Sigmoid colon (tissue), 6 donors: ENCODE measurements at regions not wholly inside any gene's neighbourhood (a gene's known extent, or its start where the extent isn't known, plus 50 kb on each side); places are given as distances from the start of the nearest gene placed in this dataset.
A peak's percentile ranks its signal among the peaks of the same experiment; 100 is the strongest.

Experiments used
- DNase-seq: peaks from one replicate; pipeline ENCODE4 v3.0.0-alpha.2; 2019
- H3K27ac ChIP-seq, 4 donors: fragments of 200-600 bp; sonication (generic); one replicate each; pipeline ENCODE4 v1.5.1; 2016 to 2019; ENCODE audit warnings: mild to moderate bottlenecking in 1 of 4
- H3K27me3 ChIP-seq, 3 donors: fragments of 200-600 bp; sonication (generic); one replicate each; pipeline ENCODE4 v1.5.1; 2019; ENCODE audit warnings: mild to moderate bottlenecking in 1 of 3
- H3K36me3 ChIP-seq, 4 donors: fragments of 200-600 bp; sonication (generic); one replicate each; pipeline ENCODE4 v1.5.1; 2016 to 2019
- H3K4me1 ChIP-seq, 4 donors: fragments of 200-600 bp; sonication (generic); one replicate each; pipeline ENCODE4 v1.5.1; 2017 to 2019
- H3K4me3 ChIP-seq, 4 donors: fragments of 200-600 bp; sonication (generic); one replicate each; pipeline ENCODE4 v1.5.1; 2017 to 2019; ENCODE audit warnings: mild to moderate bottlenecking in 2 of 4, moderate library complexity in 1 of 4
- H3K9me3 ChIP-seq, 4 donors: fragments of 200-600 bp in 3 of 4; sonication (generic) in 3 of 4; one replicate each; pipeline versions ENCODE4 v1.5.1 to v1.6.1; 2013 to 2019
- CTCF ChIP-seq, 4 experiments: fragments of 450-650 bp in 3 of 4; fragments of 200-600 bp in 1 of 4; IDR thresholded peaks; one replicate each; pipeline ENCODE4 v1.5.1; 2016 to 2019; ENCODE audit warnings: antibody characterized with exemption in 4 of 4, mild to moderate bottlenecking in 3 of 4, moderate library complexity in 2 of 4
- EP300 ChIP-seq, 4 donors: sonication (generic); formaldehyde crosslinking; IDR thresholded peaks; one replicate each; pipeline ENCODE4 v1.6.1; 2017; ENCODE audit warnings: antibody characterized with exemption in 4 of 4
- POLR2A ChIP-seq, 2 donors: fragments of 450-650 bp; IDR thresholded peaks; one replicate each; pipeline ENCODE4 v1.6.1; 2016; ENCODE audit warnings: antibody characterized with exemption in 2 of 2, mild to moderate bottlenecking in 2 of 2, moderate library complexity in 2 of 2
- POLR2AphosphoS5 ChIP-seq, 4 donors: sonication (generic); formaldehyde crosslinking; IDR thresholded peaks; one replicate each; pipeline ENCODE4 v1.6.1; 2017; ENCODE audit warnings: antibody characterized with exemption in 4 of 4
- WGBS, 2 donors: extraction: QIAGEN DNeasy Blood & Tissue Kit; methylation state at CpG; one replicate each; pipeline ENCODE4 v1.1.7; 2013; 5-methylcytosine and 5-hydroxymethylcytosine counted together
- intact Hi-C: fragments of 100-400 bp; cut with DNase I; formaldehyde crosslinking; loops from one replicate; pipeline ENCODE4 v1.15.1; 2023
- donor health status: healthy with polysubstance abuse.
- donor health status: healthy.

GRCh38 chr7:31192986-31193385, 140.9 kb downstream of the ADCYAP1R1 start:
- H3K9me3 ChIP-seq: no peaks in the 10 kb centered on the region
- DNase-seq: no peak
- H3K27me3 ChIP-seq: peaks cover 0 to 11% (median 0%) of the 10 kb centered on the region in 3 donors
- intact Hi-C loops: no loop called here
- WGBS, 2 donors: 5 to 9% methylated on average over 27 of the region's 27 CpGs
- TF ChIP-seq POLR2A (IDR thresholded peaks at IDR 0.05) (no peak), CTCF (IDR thresholded peaks at IDR 0.05) (peak in 3 of 4 experiments; percentile 17 to 52 (median 33)), POLR2AphosphoS5 (IDR thresholded peaks at IDR 0.05) (no peak), EP300 (IDR thresholded peaks at IDR 0.05) (no peak)
- H3K27ac ChIP-seq: no peak overlapping the region
- peak overlapping the region in 1 of 4 donors; percentile 7 for H3K4me3 ChIP-seq
- no peaks in the 10 kb centered on the region for H3K36me3 ChIP-seq
- peaks cover 0 to 4% (median 1%) of the 10 kb centered on the region in 4 donors for H3K4me1 ChIP-seq

GRCh38 chr7:31190906-31191305, 138.8 kb downstream of the ADCYAP1R1 start:
- no peak for DNase-seq
- no peak overlapping the region for H3K4me3 ChIP-seq
- intact Hi-C loops: no loop called here
- 61 to 80% methylated on average over 3 of the region's 3 CpGs for WGBS, 2 donors
- TF ChIP-seq CTCF (IDR thresholded peaks at IDR 0.05) (no peak), POLR2A (IDR thresholded peaks at IDR 0.05) (no peak), EP300 (IDR thresholded peaks at IDR 0.05) (no peak), POLR2AphosphoS5 (IDR thresholded peaks at IDR 0.05) (no peak)
- H3K9me3 ChIP-seq: no peaks in the 10 kb centered on the region
- H3K27ac ChIP-seq: no peak overlapping the region
- H3K36me3 ChIP-seq: no peaks in the 10 kb centered on the region
- peaks cover 0 to 11% (median 0%) of the 10 kb centered on the region in 3 donors for H3K27me3 ChIP-seq
- peaks cover 0 to 4% (median 1%) of the 10 kb centered on the region in 4 donors for H3K4me1 ChIP-seq

GRCh38 chr7:31186202-31186601, 134.1 kb downstream of the ADCYAP1R1 start:
- intact Hi-C loops: no loop called here
- H3K4me3 ChIP-seq: no peak overlapping the region
- TF ChIP-seq EP300 (IDR thresholded peaks at IDR 0.05) (no peak), POLR2AphosphoS5 (IDR thresholded peaks at IDR 0.05) (no peak), POLR2A (IDR thresholded peaks at IDR 0.05) (no peak), CTCF (IDR thresholded peaks at IDR 0.05) (no peak)
- H3K27me3 ChIP-seq: no peaks in the 10 kb centered on the region
- DNase-seq: no peak
- no peaks in the 10 kb centered on the region for H3K4me1 ChIP-seq
- peaks cover 0 to 2% (median 0%) of the 10 kb centered on the region in 4 donors for H3K9me3 ChIP-seq
- 10 to 20% methylated on average over 1 of the region's 1 CpG for WGBS, 2 donors
- H3K27ac ChIP-seq: no peak overlapping the region
- no peaks in the 10 kb centered on the region for H3K36me3 ChIP-seq

- Histone ChIP-seq H3K36me3 (no peaks in the 10 kb centered on the region), H3K4me3 (no peak overlapping the region), H3K9me3 (no peaks in the 10 kb centered on the region), H3K27ac (no peak overlapping the region), H3K27me3 (no peaks in the 10 kb centered on the region), H3K4me1 (no peaks in the 10 kb centered on the region)
- intact Hi-C loops: no loop called here
- no peak for DNase-seq
- 41 to 71% methylated on average over 3 of the region's 3 CpGs for WGBS, 2 donors
- TF ChIP-seq POLR2AphosphoS5 (IDR thresholded peaks at IDR 0.05) (no peak), POLR2A (IDR thresholded peaks at IDR 0.05) (no peak), EP300 (IDR thresholded peaks at IDR 0.05) (no peak), CTCF (IDR thresholded peaks at IDR 0.05) (no peak)
Observed at GRCh38 chr7:31175672-31176071, 123.6 kb downstream of the ADCYAP1R1 start.

GRCh38 chr7:31171984-31172383, 119.9 kb downstream of the ADCYAP1R1 start:
- Histone ChIP-seq H3K9me3 (no peaks in the 10 kb centered on the region), H3K27ac (no peak overlapping the region), H3K4me1 (no peaks in the 10 kb centered on the region), H3K27me3 (no peaks in the 10 kb centered on the region), H3K4me3 (no peak overlapping the region), H3K36me3 (no peaks in the 10 kb centered on the region)
- DNase-seq: no peak
- 54 to 83% methylated on average over 3 of the region's 3 CpGs for WGBS, 2 donors
- intact Hi-C loops: no loop called here
- no peak for TF ChIP-seq POLR2A (IDR thresholded peaks at IDR 0.05)
- no peak for TF ChIP-seq EP300 (IDR thresholded peaks at IDR 0.05)
- TF ChIP-seq CTCF (IDR thresholded peaks at IDR 0.05): no peak
- TF ChIP-seq POLR2AphosphoS5 (IDR thresholded peaks at IDR 0.05): no peak
